Chondrocyte (in vitro differentiated cells): ENCODE measurements at regions not wholly inside any gene's neighbourhood (a gene's known extent, or its start where the extent isn't known, plus 50 kb on each side); places are given as distances from the start of the nearest gene placed in this dataset.

Experiments
- DNase-seq: peaks from one replicate; pipeline ENCODE4 v3.0.0; 2021; ENCODE audit warnings: mixed read lengths, low spot score
- H3K27ac Mint-ChIP-seq: one replicate; pipeline ENCODE4 v1.8.0; 2021; ENCODE audit warnings: mild to moderate bottlenecking, moderate library complexity, mixed read lengths; ENCODE audit not compliant: unreplicated experiment
- H3K27me3 Mint-ChIP-seq: 2 replicates; pipeline ENCODE4 v1.8.0; 2021; ENCODE audit warnings: low read depth, mixed read lengths
- H3K36me3 Mint-ChIP-seq: 2 replicates; pipeline ENCODE4 v1.8.0; 2021; ENCODE audit warnings: low read depth, mixed read lengths
- H3K4me1 Mint-ChIP-seq: 2 replicates; pipeline ENCODE4 v1.8.0; 2021; ENCODE audit warnings: low read depth, mild to moderate bottlenecking, mixed read lengths
- H3K4me3 Mint-ChIP-seq: one replicate; pipeline ENCODE4 v1.8.0; 2021; ENCODE audit warnings: mild to moderate bottlenecking, moderate library complexity, mixed read lengths; ENCODE audit not compliant: unreplicated experiment
- H3K9me3 Mint-ChIP-seq: 2 replicates; pipeline ENCODE4 v1.8.0; 2021; ENCODE audit warnings: low read depth, mixed read lengths
- CTCF ChIP-seq: fragments of 200-600 bp; sonication (generic); IDR thresholded peaks from 2 replicates; pipeline ENCODE4 v1.5.0; 2021; ENCODE audit warnings: antibody characterized with exemption, mild to moderate bottlenecking, moderate library complexity

GRCh38 chr1:228925691-228926090, 190.4 kb downstream of the RHOU start:
- Mint-ChIP-seq H3K27me3 (peaks cover 14% of the 10 kb centered on the region), H3K9me3 (peaks cover 12% of the 10 kb centered on the region), H3K27ac (no peak overlapping the region), H3K36me3 (no peaks in the 10 kb centered on the region), H3K4me1 (peaks cover 3% of the 10 kb centered on the region), H3K4me3 (no peak overlapping the region)
- no peak for DNase-seq
- TF ChIP-seq CTCF = no peak

- Mint-ChIP-seq H3K27ac (no peak overlapping the region), H3K9me3 (peaks cover 12% of the 10 kb centered on the region)
Measured at GRCh38 chr1:228927421-228927820, 192.1 kb downstream of the RHOU start.

GRCh38 chr1:228927946-228928898, 192.9 kb downstream of the RHOU start:
- Mint-ChIP-seq H3K9me3 (peaks cover 12% of the 10 kb centered on the region), H3K36me3 (no peaks in the 10 kb centered on the region), H3K4me3 (no peak overlapping the region), H3K27me3 (peaks cover 20% of the 10 kb centered on the region), H3K27ac (no peak overlapping the region), H3K4me1 (no peaks in the 10 kb centered on the region)
- no peak for TF ChIP-seq CTCF
- DNase-seq = no peak

More at GRCh38 chr1:228927421-228927820, 192.1 kb downstream of the RHOU start:
- no peaks in the 10 kb centered on the region for H3K4me1 Mint-ChIP-seq
- TF ChIP-seq CTCF = no peak
- H3K27me3 Mint-ChIP-seq = peaks cover 21% of the 10 kb centered on the region
- DNase-seq = no peak
- H3K4me3 Mint-ChIP-seq = no peak overlapping the region
- H3K36me3 Mint-ChIP-seq = no peaks in the 10 kb centered on the region

- H3K36me3 Mint-ChIP-seq = peaks cover 2% of the 10 kb centered on the region
- H3K4me3 Mint-ChIP-seq = no peak overlapping the region
- H3K27ac Mint-ChIP-seq = no peak overlapping the region
- TF ChIP-seq CTCF = no peak
- peaks cover 12% of the 10 kb centered on the region for H3K9me3 Mint-ChIP-seq
- H3K27me3 Mint-ChIP-seq = peaks cover 27% of the 10 kb centered on the region
- DNase-seq = no peak
- no peaks in the 10 kb centered on the region for H3K4me1 Mint-ChIP-seq
Measured at GRCh38 chr1:228929476-228930027, 194.3 kb downstream of the RHOU start.

- no peak for DNase-seq
- H3K36me3 Mint-ChIP-seq = peaks cover 2% of the 10 kb centered on the region
- H3K4me3 Mint-ChIP-seq = no peak overlapping the region
- peaks cover 11% of the 10 kb centered on the region for H3K9me3 Mint-ChIP-seq
- no peaks in the 10 kb centered on the region for H3K4me1 Mint-ChIP-seq
- no peak for TF ChIP-seq CTCF
- H3K27ac Mint-ChIP-seq = no peak overlapping the region
- H3K27me3 Mint-ChIP-seq = peaks cover 25% of the 10 kb centered on the region
Measured at GRCh38 chr1:228930479-228930957, 195.2 kb downstream of the RHOU start.
